ENCODE measurements at regions not wholly inside any gene's neighbourhood (a gene's known extent, or its start where the extent isn't known, plus 50 kb on each side); places are given as distances from the start of the nearest gene placed in this dataset.
"Not testable (repeated sequence)": the region's sequence is repeated elsewhere in the genome, so short reads cannot be mapped to it uniquely, and the experiment has no call there.

GRCh38 chr4:3910161-3910950 is 144.2 kb downstream of the ADRA2C start:
- not testable (repeated sequence) for DNase-seq (ENCODE audit: low read depth); H3K4me3 ChIP-seq (replicated peaks; ENCODE audit: low read depth, low read length)

DNA sequence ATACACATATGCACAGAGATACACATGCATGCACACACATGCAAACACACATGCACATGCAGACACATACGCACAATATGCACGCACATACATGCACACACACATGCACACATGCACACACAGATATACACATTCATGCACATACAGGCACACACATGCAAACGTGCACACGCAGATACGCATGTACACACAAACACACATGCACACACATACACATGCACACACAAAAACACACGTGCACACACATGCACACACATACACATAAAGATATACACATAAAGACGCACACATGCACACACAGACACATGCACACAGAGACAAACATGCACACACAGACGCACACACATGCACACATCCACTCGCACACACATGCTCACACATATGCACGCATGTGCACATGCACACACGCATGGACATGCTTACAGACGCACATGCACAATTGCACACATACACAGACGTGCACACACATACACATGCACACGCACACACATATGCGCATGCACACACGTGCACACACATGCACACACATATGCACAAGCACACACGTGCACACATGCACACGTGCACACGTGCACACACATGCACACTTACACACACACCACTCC is 145.2 kb downstream of the ADRA2C start:
- H3K4me3 ChIP-seq (replicated peaks; ENCODE audit: low read depth, low read length): no peak overlapping the region
- no peak for DNase-seq (ENCODE audit: low read depth)
- TF ChIP-seq, protein P1, sequence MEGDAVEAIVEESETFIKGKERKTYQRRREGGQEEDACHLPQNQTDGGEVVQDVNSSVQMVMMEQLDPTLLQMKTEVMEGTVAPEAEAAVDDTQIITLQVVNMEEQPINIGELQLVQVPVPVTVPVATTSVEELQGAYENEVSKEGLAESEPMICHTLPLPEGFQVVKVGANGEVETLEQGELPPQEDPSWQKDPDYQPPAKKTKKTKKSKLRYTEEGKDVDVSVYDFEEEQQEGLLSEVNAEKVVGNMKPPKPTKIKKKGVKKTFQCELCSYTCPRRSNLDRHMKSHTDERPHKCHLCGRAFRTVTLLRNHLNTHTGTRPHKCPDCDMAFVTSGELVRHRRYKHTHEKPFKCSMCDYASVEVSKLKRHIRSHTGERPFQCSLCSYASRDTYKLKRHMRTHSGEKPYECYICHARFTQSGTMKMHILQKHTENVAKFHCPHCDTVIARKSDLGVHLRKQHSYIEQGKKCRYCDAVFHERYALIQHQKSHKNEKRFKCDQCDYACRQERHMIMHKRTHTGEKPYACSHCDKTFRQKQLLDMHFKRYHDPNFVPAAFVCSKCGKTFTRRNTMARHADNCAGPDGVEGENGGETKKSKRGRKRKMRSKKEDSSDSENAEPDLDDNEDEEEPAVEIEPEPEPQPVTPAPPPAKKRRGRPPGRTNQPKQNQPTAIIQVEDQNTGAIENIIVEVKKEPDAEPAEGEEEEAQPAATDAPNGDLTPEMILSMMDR (IDR thresholded peaks at IDR 0.05; ENCODE audit: low read length, missing control alignments): no peak

DNA sequence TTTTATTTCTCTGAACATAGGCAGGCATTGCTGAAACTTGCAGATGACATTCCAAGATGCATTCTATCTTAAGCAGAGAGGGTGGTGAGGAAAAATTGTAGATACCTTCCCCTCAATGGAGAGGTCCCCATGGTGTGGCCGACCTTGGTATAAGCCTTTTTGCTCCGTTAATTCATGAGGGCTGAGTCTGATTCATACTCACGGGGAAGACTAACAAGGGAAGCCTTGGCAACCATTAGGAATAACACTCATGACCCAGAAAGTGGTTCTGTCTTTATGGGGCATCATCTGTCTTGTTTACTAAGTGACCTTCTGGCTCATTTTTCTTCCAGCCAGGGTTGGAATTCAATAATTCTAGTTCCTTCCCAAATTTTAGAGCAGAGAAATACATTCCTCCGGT is 148.3 kb downstream of the ADRA2C start:
- not testable (repeated sequence) for H3K4me3 ChIP-seq (replicated peaks; ENCODE audit: low read depth, low read length); DNase-seq (ENCODE audit: low read depth)

GRCh38 chr4:3919509-3919908 is 153.3 kb downstream of the ADRA2C start:
- DNase-seq (ENCODE audit: low read depth); H3K4me3 ChIP-seq (replicated peaks; ENCODE audit: low read depth, low read length): not testable (repeated sequence)

GRCh38 chr4:3921902-3922301 is 155.7 kb downstream of the ADRA2C start:
- H3K4me3 ChIP-seq (replicated peaks; ENCODE audit: low read depth, low read length); DNase-seq (ENCODE audit: low read depth): not testable (repeated sequence)

DNA sequence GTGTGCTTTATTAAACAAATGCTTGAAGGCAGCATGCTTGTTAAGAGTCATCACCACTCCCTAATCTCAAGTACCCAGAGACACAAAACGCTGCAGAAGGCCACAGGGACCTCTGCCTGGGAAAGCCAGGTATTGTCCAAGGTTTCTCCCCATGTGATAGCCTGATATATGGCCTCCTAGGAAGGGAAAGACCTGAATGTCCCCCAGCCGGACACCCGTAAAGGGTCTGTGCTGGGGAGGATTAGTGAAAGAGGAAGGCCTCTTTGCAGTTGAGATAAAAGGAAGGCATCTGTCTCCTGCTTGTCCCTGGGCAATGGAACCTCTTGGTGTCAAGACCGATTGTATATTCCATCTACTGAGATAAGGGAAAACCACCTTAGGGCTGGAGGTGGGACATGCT is 159.7 kb downstream of the ADRA2C start:
- DNase-seq (ENCODE audit: low read depth); H3K4me3 ChIP-seq (replicated peaks; ENCODE audit: low read depth, low read length): not testable (repeated sequence)

DNA sequence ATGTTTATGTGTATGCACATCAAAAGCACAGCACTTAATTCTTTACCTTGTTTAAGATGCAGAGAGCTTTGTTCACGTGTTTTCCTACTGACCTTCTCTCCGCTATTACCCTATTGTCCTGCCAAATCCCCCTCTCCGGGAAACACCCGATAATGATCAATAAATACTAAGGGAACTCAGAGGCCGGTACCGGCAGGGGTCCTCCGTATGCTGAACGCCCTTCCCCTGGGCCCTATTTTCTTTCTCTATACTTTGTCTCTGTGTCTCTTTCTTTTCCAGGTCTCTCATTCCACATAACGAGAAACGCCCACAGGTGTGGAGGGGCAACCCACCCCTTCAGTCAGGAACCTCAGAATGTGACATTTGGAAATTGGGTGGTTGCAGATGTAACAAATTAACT is 160.1 kb downstream of the ADRA2C start:
- not testable (repeated sequence) for DNase-seq (ENCODE audit: low read depth); H3K4me3 ChIP-seq (replicated peaks; ENCODE audit: low read depth, low read length)

- not testable (repeated sequence) for DNase-seq (ENCODE audit: low read depth); H3K4me3 ChIP-seq (replicated peaks; ENCODE audit: low read depth, low read length)
Measured at GRCh38 chr4:3926969-3927755, 161.0 kb downstream of the ADRA2C start.

- H3K4me3 ChIP-seq (replicated peaks; ENCODE audit: low read depth, low read length); DNase-seq (ENCODE audit: low read depth): not testable (repeated sequence)
Measured at GRCh38 chr4:3929431-3929830, 163.2 kb downstream of the ADRA2C start.

DNA sequence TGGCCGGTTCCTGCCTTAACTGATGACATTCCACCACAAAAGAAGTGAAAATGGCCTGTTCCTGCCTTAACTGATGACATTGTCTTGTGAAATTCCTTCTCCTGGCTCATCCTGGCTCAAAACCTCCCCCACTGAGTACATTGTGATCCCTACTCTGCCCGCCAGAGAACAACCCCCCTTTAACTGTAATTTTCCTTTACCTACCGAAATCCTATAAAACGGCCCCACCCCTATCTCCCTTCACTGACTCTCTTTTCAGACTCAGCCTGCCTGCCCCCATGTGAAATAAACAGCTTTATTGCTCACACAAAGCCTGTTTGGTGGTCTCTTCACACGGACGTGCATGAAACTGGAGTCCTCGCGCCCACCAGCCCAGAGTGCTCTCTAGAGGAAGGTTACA is 166.5 kb downstream of the ADRA2C start:
- DNase-seq (ENCODE audit: low read depth); H3K4me3 ChIP-seq (replicated peaks; ENCODE audit: low read depth, low read length): not testable (repeated sequence)

DNA sequence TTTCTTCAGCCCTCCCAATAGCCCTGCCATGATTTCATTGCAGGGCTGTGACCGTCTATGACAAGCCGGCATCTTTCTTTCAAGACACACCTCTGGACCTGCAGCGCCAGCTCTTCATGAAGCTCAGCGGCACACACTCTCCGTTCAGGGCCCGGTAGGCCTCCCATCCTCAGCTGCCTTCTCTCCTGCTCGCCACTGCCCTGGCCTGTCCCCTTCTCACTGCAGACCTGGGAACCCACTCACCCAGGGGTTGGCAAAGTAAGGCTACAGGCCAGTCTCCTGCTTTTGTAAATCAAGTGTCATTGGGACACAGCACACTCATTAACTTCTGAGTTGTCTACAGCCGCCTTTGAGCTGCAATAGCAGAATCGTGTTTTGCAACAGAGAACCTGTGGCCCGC is 169.2 kb downstream of the ADRA2C start:
- not testable (repeated sequence) for DNase-seq (ENCODE audit: low read depth); H3K4me3 ChIP-seq (replicated peaks; ENCODE audit: low read depth, low read length)

DNA sequence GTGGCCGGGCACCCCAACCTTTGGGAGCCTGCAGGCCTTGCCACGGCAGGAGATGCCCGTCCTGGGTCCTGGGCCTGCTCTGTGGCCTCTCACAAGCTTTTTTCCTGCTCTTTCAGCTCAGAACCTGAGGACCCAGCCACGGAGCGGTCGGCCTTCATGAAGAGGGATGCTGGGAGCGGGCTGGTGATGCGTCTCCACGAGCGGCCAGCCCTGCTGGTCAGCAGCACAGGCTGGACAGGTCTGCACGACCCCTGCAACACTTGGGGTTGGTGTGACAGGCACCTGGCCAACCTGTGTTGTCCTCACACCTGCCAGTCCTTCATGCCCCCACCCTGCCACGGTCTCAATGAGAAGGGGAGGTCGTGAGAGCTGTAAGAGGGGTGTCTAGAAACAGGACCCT is 170.0 kb downstream of the ADRA2C start:
- TF ChIP-seq, protein P1 (IDR thresholded peaks at IDR 0.05; ENCODE audit: low read length, missing control alignments): no peak
- DNase-seq (ENCODE audit: low read depth): no peak
- no peak overlapping the region for H3K4me3 ChIP-seq (replicated peaks; ENCODE audit: low read depth, low read length)

DNA sequence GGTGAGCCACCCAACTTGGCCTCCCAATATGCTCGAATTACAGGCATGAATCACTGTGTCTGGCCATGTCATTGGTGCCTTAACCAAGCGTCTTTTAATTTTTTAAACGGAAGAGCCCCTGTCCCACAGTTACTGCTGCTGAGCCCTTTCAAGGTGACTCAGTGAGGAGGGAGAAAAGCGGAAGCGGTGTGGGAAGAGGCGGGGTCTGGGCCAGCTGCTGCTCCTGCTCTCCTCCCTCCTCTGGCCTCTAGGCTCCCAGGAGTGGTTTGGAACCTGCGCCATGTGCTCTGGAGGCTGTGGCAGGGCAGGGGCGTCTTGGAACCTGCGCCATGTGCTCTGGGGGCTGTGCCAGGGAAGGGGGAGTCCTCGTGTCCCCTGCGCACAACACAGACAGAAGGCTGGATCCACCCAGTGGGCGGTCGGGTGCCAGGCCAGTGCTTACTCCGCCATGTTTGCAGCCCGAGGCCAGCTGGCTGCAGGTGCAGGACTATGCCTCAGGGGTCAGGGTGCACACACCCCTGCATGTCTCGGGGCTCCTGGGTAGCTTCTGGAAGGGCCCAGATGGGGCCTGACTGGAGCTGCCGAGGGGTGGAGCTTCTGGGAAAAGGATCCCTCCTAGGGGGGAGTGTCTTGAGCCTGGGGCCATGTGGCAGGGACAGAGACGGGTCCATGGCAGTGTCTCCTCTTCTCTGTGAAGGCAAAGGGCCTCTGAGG is 171.8 kb downstream of the ADRA2C start:
- DNase-seq (ENCODE audit: low read depth): not testable (repeated sequence)

DNA sequence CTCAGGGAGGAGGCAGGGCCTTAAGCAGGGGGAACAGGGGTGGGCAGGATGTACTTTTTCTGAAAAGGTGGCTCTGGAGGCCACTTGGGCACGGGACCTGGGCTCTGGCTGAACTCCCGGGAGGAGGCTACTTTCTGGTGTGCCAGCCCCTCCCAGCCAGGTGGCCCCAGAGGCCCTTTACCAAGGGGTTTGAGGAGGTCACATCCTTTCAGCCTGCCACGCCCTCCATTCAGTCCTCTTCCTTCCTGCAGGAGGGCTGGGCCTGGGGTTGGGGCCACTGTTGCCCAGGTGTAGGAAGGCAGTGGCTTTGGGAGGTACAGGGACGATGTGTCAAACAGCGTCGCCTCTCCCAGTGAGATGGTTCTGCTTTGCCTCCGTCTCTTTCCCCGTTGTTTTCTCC is 172.5 kb downstream of the ADRA2C start:
- H3K4me3 ChIP-seq (replicated peaks; ENCODE audit: low read depth, low read length); DNase-seq (ENCODE audit: low read depth): not testable (repeated sequence)

More for the DNA sequence above, 171.8 kb downstream of the ADRA2C start:
- H3K4me3 ChIP-seq (replicated peaks; ENCODE audit: low read depth, low read length): not testable (repeated sequence)

DNA sequence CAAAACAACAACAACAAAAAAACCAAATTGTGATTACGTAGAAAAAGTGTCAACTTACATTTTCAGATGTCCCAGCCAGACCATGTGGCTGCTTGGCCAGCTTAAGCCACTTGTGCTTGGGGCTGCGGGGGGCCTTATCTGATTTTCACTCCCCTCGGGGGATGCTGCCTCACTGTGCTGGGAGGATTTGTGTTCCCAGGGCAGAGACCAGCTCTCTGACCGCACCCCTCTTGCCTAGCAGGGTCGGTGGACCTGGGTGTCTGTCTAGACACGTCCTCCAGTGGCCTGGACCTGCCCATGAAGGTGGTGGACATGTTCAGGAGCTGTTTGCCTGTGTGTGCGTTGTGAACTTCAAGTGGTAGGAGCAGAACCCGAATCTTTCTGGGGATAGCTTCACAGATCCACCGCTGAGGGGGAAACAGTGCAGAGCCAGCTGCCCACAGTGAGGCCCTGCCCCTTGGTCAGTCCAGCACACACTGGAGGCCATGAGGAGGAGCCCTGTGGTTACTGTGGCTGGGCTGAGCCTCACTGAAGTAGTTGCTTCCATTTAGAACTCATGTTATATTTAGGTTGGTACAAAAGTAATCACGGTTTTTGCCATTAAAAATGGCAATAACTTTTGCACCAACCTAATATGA is 173.9 kb downstream of the ADRA2C start:
- not testable (repeated sequence) for DNase-seq (ENCODE audit: low read depth); H3K4me3 ChIP-seq (replicated peaks; ENCODE audit: low read depth, low read length)
